K562 (cell line): ENCODE measurements at regions not wholly inside any gene's neighbourhood (a gene's known extent, or its start where the extent isn't known, plus 50 kb on each side); places are given as distances from the start of the nearest gene placed in this dataset.

ENCODE experiments used
- ARID2 ChIP-seq: fragments of 450-650 bp; IDR thresholded peaks from 2 replicates; pipeline ENCODE4 v1.6.1; 2017; ENCODE audit warnings: antibody characterized with exemption, mild to moderate bottlenecking
- BACH1 ChIP-seq: fragments of 200-800 bp; sonication (Bioruptor generic); IDR thresholded peaks from 2 replicates; pipeline ENCODE4 v1.6.1; 2016; ENCODE audit warnings: missing genetic modification characterization, missing compliant biosample characterization
- CEBPB ChIP-seq: fragments of 450-650 bp; IDR thresholded peaks from 2 replicates; pipeline ENCODE4 v1.6.1; 2016; ENCODE audit warnings: missing genetic modification characterization, missing compliant biosample characterization
- GABPA ChIP-seq: fragments of 200-800 bp; sonication (Bioruptor generic); conservative IDR thresholded peaks from 2 replicates; pipeline ENCODE4 v1.6.1; 2016; ENCODE audit warnings: low read depth, missing genetic modification characterization, missing compliant biosample characterization
- MCM3 ChIP-seq: fragments of 450-650 bp; IDR thresholded peaks from 2 replicates; pipeline ENCODE4 v1.6.1; 2016
- MED1 ChIP-seq: sonication (generic); formaldehyde crosslinking; IDR thresholded peaks from 2 replicates; pipeline ENCODE4 v1.8.1; 2023; ENCODE audit warnings: missing genetic modification reagents, borderline replicate concordance
- NR3C1 ChIP-seq: sonication (generic); formaldehyde crosslinking; IDR thresholded peaks from 2 replicates; pipeline ENCODE4 v1.8.1; 2022; ENCODE audit warnings: missing genetic modification reagents
- POLR2AphosphoS5 ChIP-seq: IDR thresholded peaks from 2 replicates; pipeline ENCODE4 v1.6.1; 2011; ENCODE audit warnings: mild to moderate bottlenecking, low read depth, low read length, moderate library complexity; ENCODE audit not compliant: control insufficient read depth, insufficient read depth
- RBM25 ChIP-seq: fragments of 200-400 bp; formaldehyde crosslinking; IDR thresholded peaks from 2 replicates; pipeline ENCODE4 v1.6.1; 2018; ENCODE audit warnings: low read length, low read depth, moderate library complexity; ENCODE audit not compliant: severe bottlenecking
- SMARCA5 ChIP-seq: fragments of 450-650 bp; IDR thresholded peaks from 2 replicates; pipeline ENCODE4 v1.6.1; 2016
- ZNF740 ChIP-seq, 3 experiments: fragments of 200-800 bp in 1 of 3; sonication (Bioruptor generic) in 1 of 3; sonication (generic) in 1 of 3; formaldehyde crosslinking in 1 of 3; IDR thresholded peaks; 2 replicates each; pipeline versions ENCODE4 v1.6.1 to v1.8.0; 2016 to 2022; ENCODE audit warnings: mild to moderate bottlenecking in 2 of 3, missing compliant biosample characterization in 2 of 3, missing genetic modification characterization in 2 of 3, missing genetic modification reagents in 1 of 3
- TF ChIP-seq, protein P1 (sequence below), 3 experiments: IDR thresholded peaks in 2 of 3; conservative IDR thresholded peaks in 1 of 3; 2 replicates each; pipeline ENCODE4 v1.5.1; 2011 to 2012; ENCODE audit warnings: low read length in 3 of 3, mild to moderate bottlenecking in 3 of 3, control low read depth in 2 of 3, improper control_type of control experiment in 1 of 3, inconsistent platforms in 1 of 3, low read depth in 1 of 3, mixed read lengths in 1 of 3, moderate library complexity in 1 of 3; ENCODE audit not compliant: insufficient read depth in 2 of 3

- TF ChIP-seq CEBPB (tag) (no peak), MCM3 (no peak), RBM25 (no peak), BACH1 (tag) (no peak), SMARCA5 (no peak), POLR2AphosphoS5 (no peak), GABPA (tag) (no peak), ZNF740 (CRISPR knock-in tag; IDR thresholded peaks at IDR 0.05) (no peak), ZNF740 (tag; IDR thresholded peaks at IDR 0.05) (no peak), NR3C1 (CRISPR knock-in tag) (no peak), ARID2 (no peak), MED1 (CRISPR knock-in tag) (no peak)
- TF ChIP-seq, protein P1, sequence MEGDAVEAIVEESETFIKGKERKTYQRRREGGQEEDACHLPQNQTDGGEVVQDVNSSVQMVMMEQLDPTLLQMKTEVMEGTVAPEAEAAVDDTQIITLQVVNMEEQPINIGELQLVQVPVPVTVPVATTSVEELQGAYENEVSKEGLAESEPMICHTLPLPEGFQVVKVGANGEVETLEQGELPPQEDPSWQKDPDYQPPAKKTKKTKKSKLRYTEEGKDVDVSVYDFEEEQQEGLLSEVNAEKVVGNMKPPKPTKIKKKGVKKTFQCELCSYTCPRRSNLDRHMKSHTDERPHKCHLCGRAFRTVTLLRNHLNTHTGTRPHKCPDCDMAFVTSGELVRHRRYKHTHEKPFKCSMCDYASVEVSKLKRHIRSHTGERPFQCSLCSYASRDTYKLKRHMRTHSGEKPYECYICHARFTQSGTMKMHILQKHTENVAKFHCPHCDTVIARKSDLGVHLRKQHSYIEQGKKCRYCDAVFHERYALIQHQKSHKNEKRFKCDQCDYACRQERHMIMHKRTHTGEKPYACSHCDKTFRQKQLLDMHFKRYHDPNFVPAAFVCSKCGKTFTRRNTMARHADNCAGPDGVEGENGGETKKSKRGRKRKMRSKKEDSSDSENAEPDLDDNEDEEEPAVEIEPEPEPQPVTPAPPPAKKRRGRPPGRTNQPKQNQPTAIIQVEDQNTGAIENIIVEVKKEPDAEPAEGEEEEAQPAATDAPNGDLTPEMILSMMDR (IDR thresholded peaks at IDR 0.05 in 2 of 3, conservative IDR thresholded peaks at IDR 0.05 in 1 of 3; ENCODE audit: insufficient read depth in 2 of 3, low read depth in 1 of 3, low read length in 3 of 3): no peak
These were observed 242.2 kb upstream of the DDI1 start for GRCh38 chr11:103794262-103794661.
